HUES48 (cell line): ENCODE measurements at regions not wholly inside any gene's neighbourhood (a gene's known extent, or its start where the extent isn't known, plus 50 kb on each side); places are given as distances from the start of the nearest gene placed in this dataset.

Experiments used
- H3K27ac ChIP-seq: one replicate; pipeline ENCODE4 v1.7.0; 2013; ENCODE audit warnings: low read depth, low read length, inconsistent platforms
- H3K27me3 ChIP-seq: 2 replicates; pipeline ENCODE4 v1.6.1; 2013; ENCODE audit warnings: mild to moderate bottlenecking, low read length; ENCODE audit not compliant: control insufficient read depth, insufficient read depth
- H3K36me3 ChIP-seq: 2 replicates; pipeline ENCODE4 v1.6.1; 2013; ENCODE audit warnings: low read length; ENCODE audit not compliant: control insufficient read depth, insufficient read depth
- H3K4me1 ChIP-seq: 2 replicates; pipeline ENCODE4 v1.6.1; 2013; ENCODE audit warnings: mild to moderate bottlenecking, low read length; ENCODE audit not compliant: control insufficient read depth, insufficient read depth
- H3K4me3 ChIP-seq: 2 replicates; pipeline ENCODE4 v1.5.1; 2013; ENCODE audit warnings: mild to moderate bottlenecking, low read depth, low read length
- H3K9ac ChIP-seq: 2 replicates; pipeline ENCODE4 v1.6.1; 2013; ENCODE audit warnings: mild to moderate bottlenecking, low read depth, low read length, moderate library complexity
- H3K9me3 ChIP-seq: 2 replicates; pipeline ENCODE4 v1.6.1; 2013; ENCODE audit warnings: low read length; ENCODE audit not compliant: control insufficient read depth, insufficient read depth

DNA sequence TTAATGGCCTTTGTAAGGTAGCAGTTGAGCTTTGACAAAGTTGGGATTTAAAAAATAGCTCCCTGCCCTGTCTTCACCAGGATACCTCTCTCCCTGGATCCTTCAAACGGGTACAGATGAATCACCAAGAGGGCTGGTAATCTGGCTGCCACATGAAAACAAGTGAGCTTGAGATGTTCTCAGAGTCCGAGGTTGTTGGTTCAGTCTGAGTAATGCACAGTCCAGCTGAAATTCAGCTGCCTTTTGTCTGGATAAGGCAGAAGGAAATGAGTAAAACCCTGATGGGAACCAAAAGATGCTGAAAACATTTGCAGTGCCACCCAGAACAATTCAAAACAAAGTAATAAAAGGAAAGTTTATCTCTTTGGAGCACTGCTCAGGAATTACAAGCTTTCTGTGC is 86.8 kb downstream of the GJA1 start:
- H3K27me3 ChIP-seq: no peaks in the 10 kb centered on the region
- H3K27ac ChIP-seq: no peak overlapping the region
- H3K4me3 ChIP-seq: no peak overlapping the region
- peaks cover 50% of the 10 kb centered on the region for H3K4me1 ChIP-seq
- no peaks in the 10 kb centered on the region for H3K9me3 ChIP-seq
- no peak overlapping the region for H3K9ac ChIP-seq
- no peaks in the 10 kb centered on the region for H3K36me3 ChIP-seq

DNA sequence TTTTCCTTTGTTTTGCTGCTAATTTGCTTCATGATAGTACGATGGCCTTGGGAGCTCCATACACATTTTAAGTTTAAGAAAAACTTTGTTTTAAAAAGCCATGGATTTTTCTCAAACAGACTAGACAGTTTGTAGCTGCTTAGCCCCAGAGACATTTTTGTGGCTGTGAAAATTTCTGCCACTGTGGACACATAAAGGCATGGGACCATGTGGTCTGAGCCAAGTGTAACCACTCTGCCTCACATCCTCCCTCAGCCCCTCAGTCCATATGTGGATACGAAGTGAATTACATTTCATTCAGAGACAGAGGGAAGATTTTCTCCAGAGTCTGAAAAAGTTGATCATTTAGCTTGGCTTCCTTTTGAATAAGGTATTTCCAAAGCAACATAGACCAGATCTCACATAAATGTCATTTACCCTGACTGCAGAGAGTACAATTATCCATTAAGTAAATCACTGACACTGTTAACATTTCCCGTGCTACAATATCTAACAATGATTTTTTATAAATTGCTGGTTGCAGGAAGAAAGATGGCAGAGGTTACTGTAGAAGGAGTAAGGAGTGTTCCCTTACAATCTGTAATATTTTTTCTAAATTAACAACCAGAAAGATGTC is 87.4 kb downstream of the GJA1 start:
- Histone ChIP-seq H3K9ac (no peak overlapping the region), H3K27ac (no peak overlapping the region), H3K9me3 (no peaks in the 10 kb centered on the region), H3K4me3 (no peak overlapping the region), H3K27me3 (no peaks in the 10 kb centered on the region), H3K36me3 (no peaks in the 10 kb centered on the region), H3K4me1 (peaks cover 50% of the 10 kb centered on the region)

DNA sequence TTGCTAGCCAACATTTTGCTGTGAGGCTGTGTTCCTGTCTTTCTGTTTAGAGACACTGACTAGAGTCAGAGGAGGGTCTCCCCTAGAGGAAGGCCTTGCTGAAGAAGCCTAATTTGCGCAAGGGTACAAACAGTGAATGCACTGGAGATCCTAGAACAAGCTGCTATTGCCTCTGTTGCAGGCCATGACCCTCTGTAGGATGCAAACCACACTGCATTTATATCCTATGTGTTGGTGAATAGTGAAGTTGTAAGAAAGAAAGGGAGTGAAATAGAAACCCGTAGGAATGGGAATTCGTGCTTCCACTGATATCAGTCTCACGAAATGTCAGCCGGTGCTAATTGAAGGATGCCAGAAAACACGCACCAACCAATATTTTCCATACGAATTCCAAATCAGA is 88.2 kb downstream of the GJA1 start:
- no peak overlapping the region for H3K27ac ChIP-seq
- H3K4me3 ChIP-seq: no peak overlapping the region
- no peaks in the 10 kb centered on the region for H3K27me3 ChIP-seq
- no peaks in the 10 kb centered on the region for H3K36me3 ChIP-seq
- H3K9ac ChIP-seq: no peak overlapping the region
- no peaks in the 10 kb centered on the region for H3K9me3 ChIP-seq
- H3K4me1 ChIP-seq: peaks cover 50% of the 10 kb centered on the region

DNA sequence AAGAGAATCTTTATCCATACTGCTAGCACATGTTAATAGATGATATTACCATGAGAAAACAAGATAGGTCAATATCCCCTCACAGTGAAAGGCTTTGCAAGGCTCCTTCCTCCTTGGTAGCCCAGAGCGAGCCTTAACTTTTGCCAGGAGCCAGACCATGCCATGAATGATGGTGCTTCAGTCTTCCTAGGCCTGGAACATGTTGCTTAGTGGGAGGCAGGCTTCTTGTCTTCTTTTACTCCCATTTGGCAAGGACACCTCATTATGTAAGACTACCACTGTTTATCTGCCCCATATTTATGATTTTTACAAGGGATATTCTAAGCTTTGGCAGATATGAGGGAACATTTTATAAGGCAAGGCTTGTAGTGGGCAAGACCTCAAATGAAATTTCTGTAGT is 90.8 kb downstream of the GJA1 start:
- Histone ChIP-seq H3K9me3 (no peaks in the 10 kb centered on the region), H3K27ac (no peak overlapping the region), H3K4me3 (no peak overlapping the region), H3K9ac (no peak overlapping the region), H3K4me1 (peaks cover 34% of the 10 kb centered on the region), H3K36me3 (no peaks in the 10 kb centered on the region), H3K27me3 (no peaks in the 10 kb centered on the region)

DNA sequence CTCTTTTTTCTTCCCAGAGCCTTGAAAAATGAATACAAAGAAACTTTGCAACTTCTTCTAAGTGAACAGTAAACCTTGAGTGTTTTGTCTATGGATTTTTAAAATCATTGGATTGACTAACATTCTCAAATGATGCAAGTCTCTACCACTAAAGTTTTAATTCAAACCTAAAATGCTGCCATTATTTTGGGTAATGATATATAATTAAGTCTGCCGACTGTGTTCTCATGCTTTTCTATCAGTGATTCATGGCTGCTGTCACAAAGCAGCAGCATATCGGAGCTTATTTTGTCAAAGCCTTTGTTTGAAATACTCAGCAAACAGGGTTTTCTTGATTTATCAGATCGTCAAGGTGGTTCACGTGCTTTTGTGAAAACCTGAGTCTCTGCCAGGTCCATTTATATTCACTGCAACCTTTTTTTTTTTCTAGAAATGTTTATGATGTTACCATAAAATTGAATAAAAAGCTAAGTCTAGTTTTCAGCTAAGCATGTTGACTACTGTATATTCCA is 96.3 kb downstream of the GJA1 start:
- no peak overlapping the region for H3K9ac ChIP-seq

DNA sequence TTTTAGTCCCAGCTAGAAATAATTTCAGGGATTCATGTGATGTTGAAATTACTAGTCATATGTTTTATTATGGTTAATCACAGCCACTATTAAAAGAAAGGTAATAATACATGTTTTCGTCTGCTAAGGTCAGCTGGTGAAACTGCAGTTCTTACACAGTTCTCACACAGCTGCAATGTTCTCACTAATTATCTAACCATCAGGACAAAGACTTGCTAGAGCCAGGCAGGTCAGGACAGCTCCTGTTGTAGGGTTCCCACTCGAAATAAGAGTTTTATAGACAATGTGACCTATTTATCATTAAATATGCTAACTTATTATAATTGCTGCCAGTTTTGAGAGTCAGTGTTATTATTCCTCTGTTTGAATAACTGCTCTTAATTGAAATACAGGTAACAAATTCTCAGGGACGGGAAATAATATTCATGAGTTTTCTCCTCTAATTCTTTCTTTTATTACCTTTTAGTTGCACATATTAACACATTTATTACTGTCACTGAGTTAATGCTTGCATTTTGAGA is 97.9 kb downstream of the GJA1 start:
- H3K36me3 ChIP-seq: no peaks in the 10 kb centered on the region
- no peaks in the 10 kb centered on the region for H3K9me3 ChIP-seq
- no peak overlapping the region for H3K27ac ChIP-seq
- H3K9ac ChIP-seq: no peak overlapping the region
- no peaks in the 10 kb centered on the region for H3K27me3 ChIP-seq
- H3K4me3 ChIP-seq: no peak overlapping the region
- H3K4me1 ChIP-seq: peaks cover 6% of the 10 kb centered on the region; the same call in 1 of the 2 replicates

More for the DNA sequence above, 96.3 kb downstream of the GJA1 start:
- H3K27me3 ChIP-seq: no peaks in the 10 kb centered on the region
- no peaks in the 10 kb centered on the region for H3K36me3 ChIP-seq
- H3K27ac ChIP-seq: no peak overlapping the region
- H3K4me1 ChIP-seq: peaks cover 7% of the 10 kb centered on the region
- H3K9me3 ChIP-seq: no peaks in the 10 kb centered on the region
- no peak overlapping the region for H3K4me3 ChIP-seq

DNA sequence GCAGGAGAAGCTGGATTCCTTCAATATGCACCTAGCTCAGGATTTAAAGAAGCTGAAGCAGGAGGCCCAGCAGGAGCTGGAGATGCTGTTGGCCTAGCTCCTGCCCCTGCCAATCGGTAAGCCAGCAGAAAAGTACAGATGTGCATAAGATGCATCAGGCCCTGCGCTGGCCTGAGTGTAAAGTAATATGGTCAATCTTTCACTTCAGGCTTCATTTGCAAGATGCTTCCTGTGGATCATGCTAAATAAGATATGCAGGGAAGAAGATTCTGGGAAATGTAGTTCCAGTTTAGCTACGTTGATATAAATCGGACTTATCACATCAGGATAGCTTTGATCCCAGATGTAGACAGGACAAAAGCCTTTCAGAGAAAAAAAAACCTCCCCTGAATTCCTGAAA is 100.3 kb downstream of the GJA1 start:
- Histone ChIP-seq H3K9me3 (no peaks in the 10 kb centered on the region), H3K9ac (no peak overlapping the region), H3K27ac (no peak overlapping the region), H3K4me3 (no peak overlapping the region), H3K4me1 (peaks cover 13% of the 10 kb centered on the region), H3K36me3 (no peaks in the 10 kb centered on the region), H3K27me3 (no peaks in the 10 kb centered on the region)

DNA sequence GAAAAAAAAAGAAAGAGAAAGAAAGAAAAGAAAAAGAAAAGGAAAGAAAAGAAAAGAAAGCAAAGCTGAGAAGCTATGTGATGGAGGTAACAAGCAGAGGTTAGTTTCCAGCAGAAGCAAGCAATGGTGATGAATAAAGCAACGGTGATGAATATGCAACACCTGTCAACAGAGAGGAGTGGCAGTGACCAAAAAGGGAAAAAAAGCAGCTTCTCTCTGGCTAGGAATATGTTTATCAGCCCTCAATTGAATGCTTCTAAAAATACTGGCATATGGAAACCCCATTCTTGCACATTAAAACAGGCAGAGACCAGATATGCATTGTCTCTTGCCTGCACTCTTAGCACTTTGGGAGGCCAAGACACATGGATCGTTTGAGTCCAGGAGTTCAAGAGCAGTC is 100.9 kb downstream of the GJA1 start:
- Histone ChIP-seq H3K27ac (no peak overlapping the region), H3K27me3 (no peaks in the 10 kb centered on the region), H3K36me3 (no peaks in the 10 kb centered on the region), H3K4me1 (peaks cover 13% of the 10 kb centered on the region), H3K9me3 (no peaks in the 10 kb centered on the region), H3K4me3 (no peak overlapping the region), H3K9ac (no peak overlapping the region)

DNA sequence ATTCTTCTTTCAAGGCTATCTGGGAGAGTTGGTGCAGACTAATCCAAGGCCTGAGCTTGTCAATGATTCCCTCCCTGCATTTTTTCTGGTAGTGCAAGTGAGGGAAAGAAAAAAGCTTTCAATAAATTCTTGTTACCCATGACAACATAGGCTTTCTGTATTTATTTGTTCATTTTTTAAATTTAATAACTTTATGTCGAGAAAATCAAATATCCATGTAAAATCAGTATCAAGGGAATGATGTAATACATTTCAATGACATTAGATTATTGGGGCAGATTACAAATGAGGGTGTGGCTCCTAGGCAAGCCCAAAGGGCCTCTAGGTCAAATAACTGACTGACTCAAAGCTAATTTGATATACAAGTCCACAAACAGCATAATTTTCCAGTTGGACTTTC is 104.0 kb downstream of the GJA1 start:
- H3K4me1 ChIP-seq: peaks cover 7% of the 10 kb centered on the region
- H3K9me3 ChIP-seq: no peaks in the 10 kb centered on the region
- H3K36me3 ChIP-seq: no peaks in the 10 kb centered on the region
- no peak overlapping the region for H3K27ac ChIP-seq
- H3K27me3 ChIP-seq: no peaks in the 10 kb centered on the region
- no peak overlapping the region for H3K4me3 ChIP-seq
- H3K9ac ChIP-seq: no peak overlapping the region

DNA sequence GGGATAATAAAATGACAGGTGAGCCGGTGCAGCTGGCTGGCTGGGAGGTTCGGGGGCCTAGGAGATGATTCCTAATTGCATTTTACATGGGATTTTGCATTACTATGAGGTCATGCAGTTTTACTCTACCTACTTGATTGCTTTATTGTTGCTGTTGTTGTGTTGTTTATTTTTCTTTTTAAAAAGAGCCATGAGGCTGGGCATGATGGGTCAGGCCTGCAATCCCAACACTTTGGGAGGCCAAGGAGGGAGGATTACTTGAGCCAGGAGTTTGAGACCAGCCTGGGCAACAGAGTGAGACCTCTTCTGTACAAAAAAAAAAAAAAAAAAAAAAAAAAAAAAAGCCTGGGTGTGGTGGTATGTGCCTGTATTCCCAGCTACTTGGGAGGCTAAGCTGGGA is 104.8 kb downstream of the GJA1 start:
- Histone ChIP-seq H3K36me3 (no peaks in the 10 kb centered on the region), H3K27ac (no peak overlapping the region), H3K4me3 (no peak overlapping the region), H3K9ac (no peak overlapping the region), H3K4me1 (peaks cover 7% of the 10 kb centered on the region), H3K9me3 (no peaks in the 10 kb centered on the region), H3K27me3 (no peaks in the 10 kb centered on the region)

DNA sequence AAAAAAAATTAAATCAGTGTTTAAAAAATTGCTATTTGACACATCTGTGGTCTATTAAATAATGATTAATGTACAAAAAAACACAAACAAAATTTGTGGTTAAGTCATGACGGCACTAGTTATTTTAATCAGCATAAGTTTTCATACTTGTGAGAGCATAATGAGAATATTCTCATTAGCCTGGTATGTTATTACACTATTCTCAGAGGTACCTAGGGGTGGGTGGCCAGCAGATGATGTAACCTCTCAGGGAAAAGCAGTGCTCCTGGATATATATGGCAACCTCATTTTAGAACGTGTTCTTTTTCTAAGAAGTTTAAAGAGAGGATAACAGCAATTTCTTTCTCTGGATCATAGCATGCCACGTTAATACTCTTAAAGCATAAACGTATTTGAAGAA is 109.2 kb downstream of the GJA1 start:
- Histone ChIP-seq H3K36me3 (no peaks in the 10 kb centered on the region), H3K4me3 (no peak overlapping the region), H3K9ac (no peak overlapping the region), H3K27me3 (no peaks in the 10 kb centered on the region), H3K27ac (no peak overlapping the region), H3K4me1 (peaks cover 7% of the 10 kb centered on the region), H3K9me3 (no peaks in the 10 kb centered on the region)
